Central memory CD8-positive, alpha-beta T cell (primary cell): ENCODE measurements at regions not wholly inside any gene's neighbourhood (a gene's known extent, or its start where the extent isn't known, plus 50 kb on each side); places are given as distances from the start of the nearest gene placed in this dataset.
"Not testable (repeated sequence)": the region's sequence is repeated elsewhere in the genome, so short reads cannot be mapped to it uniquely, and the experiment has no call there.

Source experiments
- ATAC-seq: fragments of 150-1000 bp; cut with Tn5 transposase; replicated peaks from 2 replicates; pipeline ENCODE4 v1.10.0; 2022; ENCODE audit warnings: mild to moderate bottlenecking, moderate FRiP score, moderate number of reproducible peaks; ENCODE audit not compliant: poor library complexity, severe bottlenecking; ENCODE audit errors: extremely low read depth
- DNase-seq, 2 donors: peaks; one replicate each; pipeline ENCODE4 v3.0.0; 2021; ENCODE audit warnings: low spot score in 2 of 2
- H3K27ac Mint-ChIP-seq: one replicate; pipeline ENCODE4 v1.8.0; 2022; ENCODE audit warnings: low read depth, mild to moderate bottlenecking, moderate library complexity, mixed read lengths
- H3K27me3 Mint-ChIP-seq: one replicate; pipeline ENCODE4 v1.8.0; 2022; ENCODE audit warnings: mixed read lengths
- H3K36me3 Mint-ChIP-seq: one replicate; pipeline ENCODE4 v1.8.0; 2022; ENCODE audit warnings: mild to moderate bottlenecking, moderate library complexity, mixed read lengths; ENCODE audit not compliant: insufficient read depth
- H3K4me1 Mint-ChIP-seq: one replicate; pipeline ENCODE4 v1.8.0; 2022; ENCODE audit warnings: mixed read lengths
- H3K4me3 Mint-ChIP-seq: one replicate; pipeline ENCODE4 v1.8.0; 2022; ENCODE audit warnings: mild to moderate bottlenecking, moderate library complexity, mixed read lengths
- H3K9me3 Mint-ChIP-seq: one replicate; pipeline ENCODE4 v1.8.0; 2022; ENCODE audit warnings: mixed read lengths

DNA sequence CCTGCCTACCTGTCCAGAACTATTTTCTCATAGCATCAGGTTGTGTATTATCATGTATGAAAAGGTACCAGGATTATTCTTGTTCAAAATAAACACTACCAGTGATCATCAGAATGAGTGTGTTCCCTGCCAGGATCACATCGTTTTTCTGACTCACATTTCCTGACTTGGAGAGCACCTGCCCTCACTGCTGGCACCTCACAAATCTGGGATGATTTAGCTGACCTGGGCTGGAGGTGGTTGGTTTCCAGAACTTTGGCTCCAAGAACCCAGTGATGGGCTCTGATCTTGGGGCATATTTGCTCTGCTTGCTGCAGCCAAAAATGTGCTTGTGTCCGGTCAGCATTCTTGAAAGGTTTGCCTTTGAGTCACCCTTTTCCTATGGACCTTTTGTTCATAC, 836.3 kb upstream of the ACVR2A start:
- DNase-seq (no peak), ATAC-seq (no peak)
- H3K27me3 Mint-ChIP-seq = no peaks in the 10 kb centered on the region
- no peaks in the 10 kb centered on the region for H3K4me1 Mint-ChIP-seq
- no peak overlapping the region for H3K27ac Mint-ChIP-seq
- H3K36me3 Mint-ChIP-seq = no peaks in the 10 kb centered on the region
- no peak overlapping the region for H3K4me3 Mint-ChIP-seq
- no peaks in the 10 kb centered on the region for H3K9me3 Mint-ChIP-seq

DNA sequence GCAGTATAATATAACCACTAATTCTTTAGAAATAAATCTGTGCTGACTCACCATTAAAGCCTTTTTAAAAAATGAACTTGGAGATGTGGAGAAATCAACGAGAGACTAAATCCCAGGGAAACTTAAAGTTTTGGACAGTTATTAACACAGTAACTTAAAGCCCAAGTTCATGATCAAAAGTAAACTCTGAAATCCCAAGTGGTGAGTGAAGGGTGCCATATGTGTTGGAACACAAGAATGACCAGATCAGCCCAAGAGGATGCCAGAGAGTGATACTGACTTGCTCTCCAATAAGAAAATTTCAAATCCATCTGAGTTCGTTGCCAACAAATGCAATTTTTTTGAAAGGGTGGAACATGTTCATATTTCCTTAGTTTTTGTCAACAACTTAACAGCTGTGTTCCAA, 838.1 kb upstream of the ACVR2A start:
- Mint-ChIP-seq H3K27ac (no peak overlapping the region), H3K9me3 (no peaks in the 10 kb centered on the region), H3K4me3 (no peak overlapping the region), H3K4me1 (no peaks in the 10 kb centered on the region), H3K36me3 (no peaks in the 10 kb centered on the region), H3K27me3 (no peaks in the 10 kb centered on the region)
- ATAC-seq (no peak), DNase-seq (no peak)

GRCh38 chr2:147003081-147003480, 841.7 kb upstream of the ACVR2A start:
- Mint-ChIP-seq H3K9me3 (peaks cover 10% of the 10 kb centered on the region), H3K36me3 (no peaks in the 10 kb centered on the region), H3K4me1 (no peaks in the 10 kb centered on the region), H3K4me3 (no peak overlapping the region), H3K27me3 (no peaks in the 10 kb centered on the region), H3K27ac (no peak overlapping the region)
- DNase-seq (no peak), ATAC-seq (no peak)

DNA sequence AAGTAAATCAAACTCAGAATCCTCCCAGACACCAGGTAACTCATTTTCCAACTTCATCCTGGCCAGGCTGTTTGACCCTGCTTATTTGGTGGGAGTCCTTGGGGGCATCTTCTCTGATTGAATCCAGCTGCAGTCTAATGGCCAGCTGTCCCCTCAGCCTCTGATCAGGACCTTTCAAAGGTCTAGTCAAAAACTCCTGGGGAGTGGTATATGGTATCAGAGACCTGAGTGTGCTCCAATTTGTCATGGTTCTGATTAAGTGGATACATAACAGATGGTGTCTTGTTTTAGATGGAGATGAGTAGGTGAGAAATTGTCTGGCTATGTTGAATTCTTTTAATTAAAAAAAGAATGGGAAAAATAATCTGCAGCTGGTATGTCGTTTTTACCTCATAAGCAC, 842.6 kb upstream of the ACVR2A start:
- Mint-ChIP-seq H3K27ac (no peak overlapping the region), H3K27me3 (no peaks in the 10 kb centered on the region), H3K4me3 (no peak overlapping the region), H3K4me1 (no peaks in the 10 kb centered on the region), H3K9me3 (peaks cover 10% of the 10 kb centered on the region), H3K36me3 (no peaks in the 10 kb centered on the region)
- no peak for ATAC-seq
- no peak for DNase-seq

GRCh38 chr2:147001061-147001460, 843.8 kb upstream of the ACVR2A start:
- no peaks in the 10 kb centered on the region for H3K4me1 Mint-ChIP-seq
- no peaks in the 10 kb centered on the region for H3K27me3 Mint-ChIP-seq
- no peak for DNase-seq
- no peaks in the 10 kb centered on the region for H3K36me3 Mint-ChIP-seq
- no peak overlapping the region for H3K27ac Mint-ChIP-seq
- H3K9me3 Mint-ChIP-seq = peaks cover 10% of the 10 kb centered on the region
- no peak overlapping the region for H3K4me3 Mint-ChIP-seq
- ATAC-seq = no peak

- not testable (repeated sequence) for H3K36me3 Mint-ChIP-seq, DNase-seq, ATAC-seq, H3K4me1 Mint-ChIP-seq, H3K27ac Mint-ChIP-seq, H3K4me3 Mint-ChIP-seq, H3K9me3 Mint-ChIP-seq, H3K27me3 Mint-ChIP-seq
Observed at GRCh38 chr2:147000151-147000550, 844.7 kb upstream of the ACVR2A start.

GRCh38 chr2:146997945-146998344, 846.9 kb upstream of the ACVR2A start:
- Mint-ChIP-seq H3K4me3 (no peak overlapping the region), H3K9me3 (peaks cover 10% of the 10 kb centered on the region), H3K27me3 (no peaks in the 10 kb centered on the region), H3K27ac (no peak overlapping the region), H3K36me3 (peaks cover 3% of the 10 kb centered on the region), H3K4me1 (no peaks in the 10 kb centered on the region)
- DNase-seq (no peak), ATAC-seq (no peak)

GRCh38 chr2:146997488-146997887, 847.3 kb upstream of the ACVR2A start:
- Mint-ChIP-seq H3K27me3 (no peaks in the 10 kb centered on the region), H3K4me3 (no peak overlapping the region), H3K36me3 (peaks cover 3% of the 10 kb centered on the region), H3K9me3 (peaks cover 10% of the 10 kb centered on the region), H3K4me1 (no peaks in the 10 kb centered on the region), H3K27ac (no peak overlapping the region)
- ATAC-seq (no peak), DNase-seq (no peak)

DNA sequence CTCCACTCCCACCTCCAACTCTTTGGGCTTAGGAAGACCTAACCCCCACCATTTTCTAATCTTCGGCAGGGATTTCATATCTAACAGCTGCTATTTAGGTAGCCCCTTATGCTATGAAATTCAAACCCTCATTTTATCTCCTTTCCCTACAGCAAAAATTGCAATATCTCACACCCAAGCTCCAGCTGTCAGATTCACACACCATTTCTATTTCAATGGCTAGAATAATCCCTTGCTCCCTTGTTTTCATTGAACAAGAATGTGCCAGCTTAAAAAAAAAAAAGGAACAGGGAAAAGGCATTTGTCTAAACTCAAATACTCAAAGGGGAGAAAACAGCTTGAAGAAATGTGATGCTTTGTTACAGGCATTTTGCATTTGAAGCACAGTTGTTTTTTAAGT, 850.6 kb upstream of the ACVR2A start:
- H3K27ac Mint-ChIP-seq = no peak overlapping the region

GRCh38 chr2:146992466-146992865, 852.4 kb upstream of the ACVR2A start:
- H3K27me3 Mint-ChIP-seq = no peaks in the 10 kb centered on the region
- H3K4me1 Mint-ChIP-seq = no peaks in the 10 kb centered on the region
- H3K9me3 Mint-ChIP-seq = peaks cover 1% of the 10 kb centered on the region
- H3K36me3 Mint-ChIP-seq = peaks cover 3% of the 10 kb centered on the region
- no peak for DNase-seq
- H3K27ac Mint-ChIP-seq = no peak overlapping the region
- H3K4me3 Mint-ChIP-seq = no peak overlapping the region
- ATAC-seq = no peak

More for the DNA sequence above, 850.6 kb upstream of the ACVR2A start:
- Mint-ChIP-seq H3K4me1 (no peaks in the 10 kb centered on the region), H3K36me3 (peaks cover 3% of the 10 kb centered on the region), H3K9me3 (peaks cover 5% of the 10 kb centered on the region), H3K27me3 (no peaks in the 10 kb centered on the region), H3K4me3 (no peak overlapping the region)
- DNase-seq (no peak), ATAC-seq (no peak)

GRCh38 chr2:146992057-146992456, 852.8 kb upstream of the ACVR2A start:
- DNase-seq = no peak
- ATAC-seq = no peak
- peaks cover 3% of the 10 kb centered on the region for H3K36me3 Mint-ChIP-seq
- peaks cover 4% of the 10 kb centered on the region for H3K9me3 Mint-ChIP-seq
- no peak overlapping the region for H3K27ac Mint-ChIP-seq
- no peaks in the 10 kb centered on the region for H3K4me1 Mint-ChIP-seq
- no peaks in the 10 kb centered on the region for H3K27me3 Mint-ChIP-seq
- no peak overlapping the region for H3K4me3 Mint-ChIP-seq

DNA sequence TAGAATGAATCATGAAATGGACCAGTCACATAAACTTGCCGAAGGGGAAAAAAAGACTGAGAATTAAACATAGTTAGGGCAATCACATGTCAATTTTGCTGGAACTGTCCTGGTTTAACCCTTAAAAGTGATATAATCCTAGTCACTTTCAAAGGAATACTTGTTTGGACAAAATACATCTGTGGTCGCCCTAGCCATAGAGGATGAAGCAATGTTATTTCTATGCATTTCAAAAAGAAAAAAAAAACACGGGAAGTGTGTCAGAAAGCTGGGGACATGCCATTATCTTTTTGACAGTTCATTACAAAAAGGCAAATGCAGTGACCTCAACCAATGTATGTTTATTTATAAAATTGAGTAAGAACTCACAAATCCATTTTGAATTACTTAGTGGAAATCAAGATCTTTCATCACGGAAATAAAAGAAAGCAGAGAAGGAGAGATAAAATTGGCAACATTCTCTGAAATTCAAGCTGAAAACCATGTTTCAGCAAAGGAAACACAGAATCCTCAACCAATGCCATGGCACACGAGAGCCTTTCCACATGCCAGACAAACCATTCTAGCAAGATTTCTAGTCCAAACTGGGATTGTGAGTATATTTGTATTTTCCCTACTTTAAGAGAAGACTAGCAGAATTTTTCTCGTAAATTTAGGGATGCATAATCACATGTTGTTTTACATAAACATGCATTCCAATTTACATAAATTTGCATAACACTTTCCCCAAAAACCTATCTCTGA, 854.3 kb upstream of the ACVR2A start:
- Mint-ChIP-seq H3K27me3 (no peaks in the 10 kb centered on the region), H3K27ac (no peak overlapping the region)
- DNase-seq = no peak

DNA sequence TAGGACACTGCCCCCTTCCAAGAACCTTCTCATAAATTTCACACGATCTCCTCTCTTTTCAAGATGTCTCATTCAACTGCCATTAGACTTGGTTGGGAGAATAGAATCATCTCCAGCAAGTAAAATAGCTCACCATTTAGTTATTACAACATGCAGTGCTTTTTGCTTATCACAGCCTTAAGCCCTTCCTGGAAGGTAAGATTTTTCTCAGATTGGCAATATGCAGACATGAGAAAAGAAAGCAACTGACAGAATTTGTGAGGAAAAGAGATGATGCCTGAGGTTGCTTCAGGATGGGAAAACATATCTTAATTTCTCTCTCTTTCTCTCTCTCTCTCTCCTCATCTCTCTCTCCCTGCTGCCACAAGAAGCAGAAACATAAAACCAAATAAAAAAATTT, 855.1 kb upstream of the ACVR2A start:
- Mint-ChIP-seq H3K4me3 (no peak overlapping the region), H3K27ac (no peak overlapping the region), H3K9me3 (peaks cover 4% of the 10 kb centered on the region), H3K36me3 (peaks cover 3% of the 10 kb centered on the region), H3K27me3 (no peaks in the 10 kb centered on the region), H3K4me1 (no peaks in the 10 kb centered on the region)
- ATAC-seq (no peak), DNase-seq (no peak)

More for the DNA sequence above, 854.3 kb upstream of the ACVR2A start:
- no peak for ATAC-seq
- Mint-ChIP-seq H3K4me3 (no peak overlapping the region), H3K9me3 (peaks cover 4% of the 10 kb centered on the region), H3K36me3 (peaks cover 3% of the 10 kb centered on the region), H3K4me1 (no peaks in the 10 kb centered on the region)
